ENCODE measurements at regions not wholly inside any gene's neighbourhood (a gene's known extent, or its start where the extent isn't known, plus 50 kb on each side); places are given as distances from the start of the nearest gene placed in this dataset.

- no peak for DNase-seq
These were observed 379.2 kb downstream of the VPS13C start for GRCh38 chr15:61681038-61681418.

- no peak for DNase-seq
These were observed 379.8 kb downstream of the VPS13C start for GRCh38 chr15:61680260-61681037.

GRCh38 chr15:61671736-61672135, 388.5 kb downstream of the VPS13C start:
- no peak for DNase-seq

- no peak for DNase-seq
These were observed 391.8 kb downstream of the VPS13C start for GRCh38 chr15:61668444-61668843.

- no peak for DNase-seq
These were observed 398.5 kb downstream of the VPS13C start for GRCh38 chr15:61661791-61662190.

- no peak for DNase-seq
These were observed 399.7 kb downstream of the VPS13C start for GRCh38 chr15:61660579-61660978.

GRCh38 chr15:61659566-61660190, 400.6 kb downstream of the VPS13C start:
- DNase-seq: no peak

GRCh38 chr15:61657461-61657860, 402.8 kb downstream of the VPS13C start:
- DNase-seq: no peak

GRCh38 chr15:61656391-61656790, 403.9 kb downstream of the VPS13C start:
- no peak for DNase-seq

GRCh38 chr15:61655881-61656280, 404.4 kb downstream of the VPS13C start:
- DNase-seq: no peak

GRCh38 chr15:61654918-61655317, 405.3 kb downstream of the VPS13C start:
- DNase-seq: no peak

- DNase-seq: no peak
These were observed 406.1 kb downstream of the VPS13C start for GRCh38 chr15:61654002-61654740.

- no peak for DNase-seq
These were observed 407.1 kb downstream of the VPS13C start for GRCh38 chr15:61653110-61653509.

GRCh38 chr15:61651267-61651666, 409.0 kb downstream of the VPS13C start:
- DNase-seq: no peak

GRCh38 chr15:61649046-61649445, 411.2 kb downstream of the VPS13C start:
- no peak for DNase-seq

- no peak for DNase-seq
These were observed 415.4 kb upstream of the RORA start for GRCh38 chr15:61644550-61644949.

- DNase-seq: no peak
These were observed 412.5 kb upstream of the RORA start for GRCh38 chr15:61641645-61642044.

GRCh38 chr15:61640756-61641155, 411.7 kb upstream of the RORA start:
- DNase-seq: no peak

GRCh38 chr15:61639491-61639890, 410.4 kb upstream of the RORA start:
- DNase-seq: no peak

GRCh38 chr15:61634837-61635236, 405.7 kb upstream of the RORA start:
- DNase-seq: no peak

- no peak for DNase-seq
These were observed 404.8 kb upstream of the RORA start for GRCh38 chr15:61633951-61634350.

GRCh38 chr15:61629269-61629668, 400.2 kb upstream of the RORA start:
- no peak for DNase-seq

GRCh38 chr15:61624950-61625349, 395.8 kb upstream of the RORA start:
- no peak for DNase-seq

GRCh38 chr15:61623746-61624145, 394.6 kb upstream of the RORA start:
- DNase-seq: no peak
